ENCODE measurements at regions not wholly inside any gene's neighbourhood (a gene's known extent, or its start where the extent isn't known, plus 50 kb on each side); places are given as distances from the start of the nearest gene placed in this dataset.

- TF ChIP-seq ZNF8 (CRISPR knock-in tag; IDR thresholded peaks at IDR 0.05) (no peak), ESRRG (CRISPR knock-in tag; IDR thresholded peaks at IDR 0.05) (no peak), BACH2 (CRISPR knock-in tag; IDR thresholded peaks at IDR 0.05; ENCODE audit: borderline replicate concordance) (no peak), TSHZ2 (CRISPR knock-in tag; IDR thresholded peaks at IDR 0.05) (no peak), TOX (CRISPR knock-in tag; IDR thresholded peaks at IDR 0.05; ENCODE audit: borderline replicate concordance) (no peak), CSRNP3 (CRISPR knock-in tag; IDR thresholded peaks at IDR 0.05) (no peak), CSDC2 (CRISPR knock-in tag; IDR thresholded peaks at IDR 0.05) (no peak), POU6F1 (CRISPR knock-in tag; IDR thresholded peaks at IDR 0.05; ENCODE audit: borderline replicate concordance, low read depth) (no peak), GLIS3 (CRISPR knock-in tag; IDR thresholded peaks at IDR 0.05) (no peak), OSR1 (CRISPR knock-in tag; IDR thresholded peaks at IDR 0.05) (no peak), PPARA (CRISPR knock-in tag; IDR thresholded peaks at IDR 0.05; ENCODE audit: borderline replicate concordance) (no peak), ZNF70 (CRISPR knock-in tag; IDR thresholded peaks at IDR 0.05) (no peak), ISL1 (CRISPR knock-in tag; IDR thresholded peaks at IDR 0.05) (no peak), CREB5 (CRISPR knock-in tag; IDR thresholded peaks at IDR 0.05; ENCODE audit: low read depth) (no peak), ZC3H10 (CRISPR knock-in tag; IDR thresholded peaks at IDR 0.05) (no peak), RARB (CRISPR knock-in tag; IDR thresholded peaks at IDR 0.05) (no peak), ZNF565 (CRISPR knock-in tag; conservative IDR thresholded peaks at IDR 0.05; ENCODE audit: low read depth) (no peak), ZFP30 (CRISPR knock-in tag; IDR thresholded peaks at IDR 0.05) (no peak)
- no peak for ATAC-seq
These were observed 56.3 kb upstream of the NCKAP5 start for GRCh38 chr2:133624551-133624950.

- ATAC-seq: no peak
These were observed 59.5 kb upstream of the NCKAP5 start for GRCh38 chr2:133627741-133628140.

More at GRCh38 chr2:133627741-133628140, 59.5 kb upstream of the NCKAP5 start:
- TF ChIP-seq ESRRG (CRISPR knock-in tag; IDR thresholded peaks at IDR 0.05) (no peak), OSR1 (CRISPR knock-in tag; IDR thresholded peaks at IDR 0.05) (no peak), TSHZ2 (CRISPR knock-in tag; IDR thresholded peaks at IDR 0.05) (no peak), PATZ1 (CRISPR knock-in tag; IDR thresholded peaks at IDR 0.05; ENCODE audit: borderline replicate concordance) (no peak), SNAI2 (CRISPR knock-in tag; IDR thresholded peaks at IDR 0.05) (no peak), ZNF70 (CRISPR knock-in tag; IDR thresholded peaks at IDR 0.05) (no peak), ZNF565 (CRISPR knock-in tag; conservative IDR thresholded peaks at IDR 0.05; ENCODE audit: low read depth) (no peak)

Measured in SK-N-SH treated with all-trans-retinoic acid at 6 μM for 48 hours (cell line).